Testis (tissue), 2 donors: ENCODE measurements at regions not wholly inside any gene's neighbourhood (a gene's known extent, or its start where the extent isn't known, plus 50 kb on each side); places are given as distances from the start of the nearest gene placed in this dataset.

Source experiments
- CTCF ChIP-seq, 3 experiments: fragments of 450-650 bp in 2 of 3; fragments of 200-600 bp in 1 of 3; sonication (generic) in 1 of 3; IDR thresholded peaks; one replicate each; pipeline ENCODE4 v1.5.1; 2016 to 2019; ENCODE audit warnings: antibody characterized with exemption in 3 of 3, mild to moderate bottlenecking in 2 of 3, moderate library complexity in 1 of 3
- POLR2A ChIP-seq: fragments of 450-650 bp; IDR thresholded peaks from one replicate; pipeline ENCODE4 v1.6.1; 2017; ENCODE audit warnings: antibody characterized with exemption, mild to moderate bottlenecking, moderate library complexity

GRCh38 chr18:54509793-54510192, 81.3 kb upstream of the DYNAP start:
- no peak for TF ChIP-seq CTCF (IDR thresholded peaks at IDR 0.05)
- no peak for TF ChIP-seq POLR2A
